ENCODE measurements at regions not wholly inside any gene's neighbourhood (a gene's known extent, or its start where the extent isn't known, plus 50 kb on each side); places are given as distances from the start of the nearest gene placed in this dataset.

DNA sequence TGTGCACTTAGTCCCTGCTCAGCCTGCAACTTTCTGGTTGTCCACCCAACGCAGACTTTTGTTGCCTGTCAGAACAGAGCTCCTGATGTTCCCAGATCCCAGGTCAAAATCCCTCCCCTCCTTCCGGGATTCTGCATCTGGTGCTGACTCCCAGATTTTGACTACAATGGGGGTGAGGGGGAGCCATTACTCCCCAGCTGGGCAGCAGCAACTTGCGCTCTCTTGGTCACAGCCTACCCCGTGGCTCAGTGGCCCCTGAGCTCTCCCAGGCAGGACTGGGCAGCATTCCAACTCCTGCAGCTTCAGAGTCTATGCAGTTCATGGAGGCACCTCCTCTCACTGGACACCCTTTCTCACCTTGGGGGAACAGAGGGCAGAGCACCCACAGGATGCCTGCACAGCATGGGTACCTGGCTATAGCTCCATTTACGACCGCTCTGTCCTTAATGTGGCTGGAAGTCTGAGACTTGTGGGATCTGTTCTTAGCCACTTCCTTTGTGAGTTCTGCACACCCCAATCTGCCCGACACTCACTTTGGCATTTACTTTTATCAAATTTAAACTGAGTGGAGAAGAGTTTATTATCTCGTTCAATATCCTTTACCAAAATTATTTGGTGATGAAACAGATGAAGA lies 545.5 kb upstream of the MGMT start:
- no peak for DNase-seq

DNA sequence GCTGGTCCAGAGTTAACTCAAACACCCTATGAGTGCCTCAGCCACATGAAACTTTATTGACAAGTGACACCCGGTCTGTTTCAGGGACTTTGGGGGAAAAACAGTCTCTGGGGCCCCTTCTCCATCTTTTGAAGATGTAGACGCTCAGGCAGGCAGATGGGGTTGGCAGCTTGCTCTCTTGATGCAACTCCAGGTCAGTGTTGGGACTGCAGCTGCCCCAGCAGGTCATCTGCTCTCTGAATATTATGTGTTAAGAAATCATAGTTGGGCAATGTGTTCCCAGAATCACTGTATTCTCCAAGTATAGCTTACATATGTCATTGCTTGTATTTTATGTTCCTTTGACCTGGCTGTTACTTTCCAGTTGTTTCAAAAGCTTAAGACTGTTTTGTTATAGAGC lies 544.9 kb upstream of the MGMT start:
- no peak for DNase-seq

DNA sequence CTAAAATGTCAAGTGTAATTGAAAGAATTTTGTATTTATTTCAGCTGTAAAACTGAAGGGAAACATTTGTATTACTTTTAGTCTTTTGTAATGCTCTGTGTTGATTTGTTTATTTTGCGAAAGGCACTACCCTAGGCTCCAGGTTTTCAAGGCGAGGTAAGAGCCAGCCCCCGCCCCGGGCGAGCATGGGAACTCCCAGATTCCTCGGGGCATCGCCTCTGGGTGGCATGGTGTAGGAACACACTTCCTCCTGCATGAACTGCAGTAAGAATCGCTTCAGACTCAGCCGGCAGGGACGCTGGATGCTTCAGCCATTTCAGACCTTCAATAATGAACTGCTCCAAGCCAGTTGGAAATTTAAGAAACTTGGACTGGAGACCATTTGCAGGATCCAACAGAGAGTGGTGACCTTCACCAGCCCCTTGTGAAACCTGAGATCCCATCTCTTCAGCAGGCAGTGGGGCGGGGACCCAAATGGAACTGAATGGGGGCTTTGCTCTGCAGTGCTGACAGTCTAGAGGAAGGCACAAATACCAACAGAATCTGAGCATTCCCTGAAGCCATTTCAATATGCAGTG lies 544.3 kb upstream of the MGMT start:
- no peak for DNase-seq

DNA sequence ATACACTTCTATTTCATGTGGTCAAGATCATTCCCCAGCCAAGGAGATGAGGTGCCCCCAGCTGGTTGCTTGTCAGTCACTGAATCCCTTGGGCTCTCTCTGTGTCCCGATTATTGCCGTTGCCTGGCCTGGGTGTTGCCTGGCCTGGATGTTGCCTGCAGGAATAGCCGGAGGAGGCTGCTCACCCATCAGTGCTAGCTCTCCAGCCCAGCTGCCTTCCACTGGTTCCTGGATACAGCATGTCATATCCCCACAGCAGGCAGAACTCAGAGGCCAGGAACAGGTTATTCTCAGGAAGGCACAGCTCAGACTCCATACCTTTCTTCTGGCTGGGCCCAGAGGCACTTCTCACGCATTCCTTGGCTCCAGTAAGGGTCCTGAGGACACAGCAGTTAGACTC lies 542.1 kb upstream of the MGMT start:
- DNase-seq, result no peak

DNA sequence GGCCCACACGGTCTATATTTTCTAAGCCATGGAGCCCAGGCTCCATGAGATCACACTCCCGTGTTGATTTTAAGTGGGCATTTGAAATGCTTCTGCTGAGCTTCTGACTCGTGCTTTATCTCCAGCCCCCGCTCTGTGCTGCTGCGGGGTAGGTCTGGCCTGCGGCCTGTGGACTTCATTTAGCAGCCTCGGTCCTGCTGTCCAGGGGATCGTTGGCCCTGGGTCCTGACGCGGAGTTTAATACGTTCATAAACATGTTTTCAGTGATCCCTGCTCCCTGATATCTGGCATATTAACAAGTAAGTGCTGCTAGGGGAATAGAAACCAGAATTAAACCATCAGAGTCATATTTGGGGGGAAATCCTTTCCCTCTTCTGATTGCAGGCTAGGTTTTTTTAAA lies 540.3 kb upstream of the MGMT start:
- DNase-seq, result no peak

DNA sequence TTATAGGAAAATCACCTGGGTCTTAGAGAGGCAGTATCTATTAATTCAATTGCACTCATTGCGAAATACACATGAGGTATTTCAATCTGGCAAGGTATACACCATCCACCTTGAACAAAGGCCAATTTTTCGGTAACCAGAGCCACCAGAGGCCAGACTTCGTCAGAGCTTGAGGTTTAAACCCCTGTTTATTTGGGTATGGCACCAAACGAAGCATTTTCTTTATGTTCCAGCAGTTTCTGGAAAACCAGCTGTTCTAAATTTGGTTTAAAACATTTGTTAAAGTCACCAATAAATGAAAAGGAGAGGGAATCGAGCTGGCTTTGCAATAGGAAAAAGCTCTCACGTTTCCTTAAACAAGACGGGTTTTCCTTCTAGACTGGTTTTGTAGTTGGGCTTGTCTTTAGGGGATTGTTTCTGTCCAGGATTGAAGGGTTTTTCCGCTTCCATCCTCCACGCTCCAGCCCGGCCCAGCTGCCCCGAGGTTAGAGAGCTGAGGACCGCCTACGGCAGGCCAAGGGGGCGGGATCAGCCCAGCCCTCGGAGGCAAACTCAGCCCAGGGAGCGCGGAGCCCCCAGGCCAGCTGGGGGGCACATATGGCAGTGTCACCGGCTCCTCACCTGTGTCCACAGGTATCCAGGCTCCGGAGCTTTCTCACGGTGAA lies 539.4 kb upstream of the MGMT start:
- DNase-seq, result no peak

DNA sequence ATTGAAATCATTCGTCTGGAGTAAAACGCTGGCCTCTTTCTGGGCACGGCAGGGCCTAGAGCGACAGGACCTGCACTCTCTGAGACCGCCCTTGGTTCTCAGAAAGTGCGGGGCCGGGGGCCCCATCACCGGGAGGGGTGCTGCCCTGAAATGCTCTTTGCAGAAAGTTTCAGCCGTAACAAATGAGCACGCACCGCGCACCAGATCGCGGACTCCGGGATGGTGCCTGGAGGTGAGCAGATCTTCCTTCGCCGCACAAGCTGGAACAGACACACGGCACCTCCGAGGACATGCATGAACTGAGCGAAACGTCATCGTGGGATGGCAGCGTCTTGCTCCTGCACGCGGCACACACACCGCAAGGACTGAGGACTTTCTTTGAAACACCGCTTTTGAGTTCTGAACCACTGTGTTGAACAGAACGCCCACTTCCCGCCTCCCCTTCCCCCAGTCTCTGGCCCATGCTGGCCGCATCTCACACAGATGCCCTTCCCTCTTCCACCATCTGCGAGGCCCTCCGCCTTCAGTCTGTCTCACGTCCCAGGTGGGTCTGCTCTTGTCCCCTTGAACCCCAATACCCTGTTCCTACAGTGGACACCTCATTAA lies 538.7 kb upstream of the MGMT start:
- DNase-seq, result no peak

DNA sequence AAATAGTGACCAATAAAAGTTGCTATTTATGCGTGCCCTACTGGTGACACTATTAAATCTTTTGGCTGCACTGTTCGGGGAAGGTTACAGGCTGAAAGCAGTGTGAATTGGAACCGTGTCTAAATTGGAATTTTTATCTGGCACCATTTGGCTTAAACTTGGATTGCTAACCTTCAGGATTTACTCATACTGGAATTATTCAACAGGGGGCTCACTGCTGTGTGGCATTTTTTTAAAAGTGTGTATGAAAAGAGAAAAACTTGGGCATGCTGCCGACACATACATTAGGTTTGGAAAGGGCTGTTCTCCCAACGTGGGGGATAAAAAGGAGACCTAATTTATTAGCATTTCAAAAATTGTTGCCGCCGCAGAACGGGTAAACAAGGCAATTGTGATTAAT lies 537.9 kb upstream of the MGMT start:
- no peak for DNase-seq

DNA sequence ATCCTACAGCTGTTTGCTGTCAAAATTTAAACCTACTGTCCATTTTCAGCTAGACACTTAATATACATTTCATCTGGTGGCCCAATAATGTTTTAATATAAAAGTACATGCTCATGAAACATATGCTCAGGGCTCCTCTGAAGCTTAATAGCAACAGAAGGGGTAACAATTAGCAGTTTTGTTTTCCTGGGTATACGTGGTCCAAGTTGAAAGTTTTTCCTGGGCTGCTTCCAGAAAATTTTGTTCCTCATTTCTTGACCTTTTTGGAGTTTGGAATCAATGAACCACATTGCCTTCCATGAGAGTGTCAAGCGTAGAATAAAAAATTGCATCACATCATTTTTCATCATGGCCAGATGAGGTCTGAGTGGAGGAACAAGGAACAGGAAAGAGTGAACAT lies 537.3 kb upstream of the MGMT start:
- no peak for DNase-seq

DNA sequence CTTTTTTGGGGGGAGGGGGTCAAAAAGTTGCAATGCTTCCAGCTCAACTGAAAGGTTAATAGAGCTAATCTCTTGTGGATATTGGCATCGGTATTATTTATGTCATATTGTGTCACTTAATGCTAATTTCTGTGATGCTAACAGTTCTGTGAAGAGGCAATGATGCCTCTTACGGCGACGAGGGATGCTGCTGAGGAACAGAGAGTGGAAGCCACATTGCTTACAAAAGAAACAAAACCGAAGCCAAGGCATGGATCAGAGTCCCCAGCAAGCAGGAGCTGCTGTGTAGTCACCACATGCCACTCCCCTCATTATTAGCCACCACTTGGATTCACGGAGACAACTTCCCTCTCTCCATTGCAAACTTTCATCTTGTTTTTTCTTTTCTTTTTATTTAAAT lies 536.5 kb upstream of the MGMT start:
- DNase-seq, result no peak

DNA sequence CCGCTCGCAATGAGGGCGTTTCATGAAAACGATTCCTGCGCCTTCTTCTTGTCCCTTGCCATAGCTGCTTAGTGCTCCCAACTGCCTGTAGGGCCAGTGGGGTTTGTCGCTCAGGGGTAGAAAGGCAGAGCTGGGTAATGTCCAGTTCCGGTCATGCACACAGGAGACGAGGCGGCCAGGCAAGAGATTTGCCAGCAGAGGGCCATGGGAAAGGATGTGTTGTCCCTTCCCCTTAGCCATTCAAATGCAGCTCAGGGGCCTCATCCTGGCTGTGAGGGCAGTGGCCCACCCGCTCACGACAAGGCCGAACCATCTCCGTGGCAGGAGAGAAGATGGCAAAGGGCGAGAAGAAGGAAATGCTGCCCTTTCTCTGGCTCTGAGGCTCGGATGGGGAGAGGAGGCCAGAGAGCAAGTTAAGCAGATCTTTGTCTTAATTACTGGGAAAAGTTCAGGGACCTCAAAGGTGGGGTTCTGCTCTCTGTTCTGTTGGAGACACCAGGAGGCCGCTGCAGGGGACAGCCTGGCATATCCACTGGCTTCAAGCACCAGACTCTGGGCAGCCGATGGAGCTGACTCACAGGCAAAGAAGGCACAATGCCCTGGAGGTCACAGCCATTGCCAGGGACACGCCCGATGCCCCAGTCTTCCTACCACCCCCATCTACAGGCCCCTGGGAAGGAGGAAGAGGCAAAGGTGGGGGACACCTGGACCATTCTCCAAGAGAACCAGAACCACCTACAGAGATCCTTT lies 534.8 kb upstream of the MGMT start:
- DNase-seq, result no peak

DNA sequence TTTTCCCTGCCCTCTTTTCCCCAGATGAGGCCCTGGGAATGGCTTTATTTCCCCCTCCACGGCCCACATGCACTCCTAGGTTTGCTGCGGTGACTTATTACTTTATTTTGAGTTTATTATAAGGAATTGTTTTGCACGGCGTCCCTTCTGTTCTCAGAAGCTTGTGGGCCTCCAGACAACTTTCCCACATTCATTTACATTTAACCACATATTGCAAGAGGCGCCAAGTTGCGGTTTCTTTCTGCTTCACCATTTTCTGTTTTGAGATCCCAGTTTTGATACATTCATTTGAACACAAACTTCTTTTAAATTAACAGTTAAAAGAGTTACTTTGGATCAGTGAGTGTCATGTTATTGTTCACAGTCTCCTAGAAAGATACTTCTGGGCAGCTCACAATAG lies 532.5 kb upstream of the MGMT start:
- DNase-seq, result no peak

DNA sequence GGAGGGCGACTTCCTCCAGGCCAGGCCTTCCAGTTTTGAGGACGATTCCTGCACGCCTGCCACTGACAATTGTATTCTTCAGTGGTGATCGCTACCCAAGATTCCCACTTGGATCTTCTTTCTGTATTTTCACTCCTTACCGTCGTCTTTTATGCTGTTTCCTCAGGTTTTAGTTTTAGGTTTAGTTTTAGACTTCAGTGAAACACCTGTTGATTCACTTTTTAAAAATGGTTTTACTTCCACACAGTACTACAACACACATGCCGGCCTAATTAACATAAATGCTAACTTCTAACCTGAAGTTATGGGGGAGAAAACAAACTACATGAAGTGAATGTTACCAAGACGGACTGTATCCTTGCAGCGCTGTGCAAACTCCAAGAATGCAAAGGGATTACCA lies 530.6 kb upstream of the MGMT start:
- no peak for DNase-seq

DNA sequence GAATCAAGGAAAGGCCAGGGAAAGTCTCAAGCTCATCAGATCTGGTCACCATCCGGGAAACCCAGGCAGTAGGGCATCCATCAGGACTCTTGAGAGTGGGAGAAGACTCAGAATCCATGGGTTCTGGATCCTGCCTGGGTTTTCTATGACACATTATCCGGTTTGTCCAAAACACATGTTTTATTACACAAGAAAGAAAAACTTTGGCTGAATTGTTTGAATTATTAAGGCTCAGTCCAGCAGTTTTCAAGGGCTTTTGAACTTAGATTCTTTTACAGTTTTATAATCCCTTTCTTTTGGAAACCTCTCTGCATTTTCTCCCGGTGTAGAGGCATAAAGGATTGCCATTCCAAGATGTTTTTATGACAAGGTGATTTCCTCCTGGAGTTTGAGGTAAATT lies 528.5 kb upstream of the MGMT start:
- DNase-seq, result no peak

DNA sequence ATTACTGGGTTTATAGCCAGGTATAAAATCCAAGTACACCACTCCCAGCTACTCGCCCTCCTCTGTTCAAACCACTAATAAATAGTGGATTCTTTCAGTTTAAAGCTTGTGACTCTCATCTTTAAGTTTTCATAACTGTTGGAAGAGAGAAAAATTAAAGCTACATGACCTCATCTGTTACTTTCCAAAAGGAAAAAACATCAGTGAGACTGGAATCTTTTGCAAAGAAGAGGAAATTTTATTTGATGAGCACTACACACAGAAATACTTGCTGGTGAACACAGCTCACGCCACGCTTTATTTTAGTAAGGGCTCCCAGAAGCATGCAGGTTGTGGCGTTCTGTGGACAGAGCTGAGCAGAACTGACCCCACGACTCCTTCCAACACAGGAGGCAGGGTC lies 527.0 kb upstream of the MGMT start:
- no peak for DNase-seq

DNA sequence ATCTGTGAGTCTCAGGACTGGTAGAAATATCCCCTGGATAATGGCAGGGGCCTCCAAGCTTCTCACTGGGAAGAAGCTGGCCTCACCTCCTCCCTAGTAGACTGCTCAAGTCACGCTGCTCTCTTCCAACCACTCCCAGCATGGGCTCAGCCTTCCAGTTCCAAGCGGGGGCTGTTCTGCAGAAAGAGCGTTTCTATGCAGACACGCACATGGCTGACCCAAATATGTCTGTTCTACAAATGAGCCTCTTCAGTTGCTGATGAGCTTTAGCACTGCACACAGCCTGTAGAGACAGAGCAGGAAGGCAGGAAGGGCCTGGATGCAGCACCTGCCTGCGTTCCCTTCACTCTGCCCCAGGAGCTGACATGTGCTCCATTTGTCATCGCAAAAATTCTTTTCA lies 523.9 kb upstream of the MGMT start:
- DNase-seq, result no peak

DNA sequence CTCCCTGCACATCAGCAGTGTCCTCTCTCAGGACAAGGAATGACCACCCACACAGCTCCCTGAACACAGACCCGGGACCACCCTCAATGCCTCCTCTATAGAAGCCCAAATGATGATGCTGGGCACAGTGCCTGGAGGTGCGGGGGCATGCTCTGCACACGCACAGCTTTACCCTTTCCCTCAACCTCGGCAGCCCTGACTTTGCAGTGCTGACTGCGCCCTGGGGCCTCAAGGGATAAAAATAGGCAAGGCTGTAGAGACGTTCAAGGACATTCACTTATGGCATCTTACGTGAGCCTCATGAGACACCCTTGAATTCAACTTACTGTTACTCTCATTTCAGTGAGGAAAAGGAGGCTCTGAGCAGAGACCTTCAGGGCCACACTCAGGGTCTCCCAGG lies 521.6 kb upstream of the MGMT start:
- no peak for DNase-seq

DNA sequence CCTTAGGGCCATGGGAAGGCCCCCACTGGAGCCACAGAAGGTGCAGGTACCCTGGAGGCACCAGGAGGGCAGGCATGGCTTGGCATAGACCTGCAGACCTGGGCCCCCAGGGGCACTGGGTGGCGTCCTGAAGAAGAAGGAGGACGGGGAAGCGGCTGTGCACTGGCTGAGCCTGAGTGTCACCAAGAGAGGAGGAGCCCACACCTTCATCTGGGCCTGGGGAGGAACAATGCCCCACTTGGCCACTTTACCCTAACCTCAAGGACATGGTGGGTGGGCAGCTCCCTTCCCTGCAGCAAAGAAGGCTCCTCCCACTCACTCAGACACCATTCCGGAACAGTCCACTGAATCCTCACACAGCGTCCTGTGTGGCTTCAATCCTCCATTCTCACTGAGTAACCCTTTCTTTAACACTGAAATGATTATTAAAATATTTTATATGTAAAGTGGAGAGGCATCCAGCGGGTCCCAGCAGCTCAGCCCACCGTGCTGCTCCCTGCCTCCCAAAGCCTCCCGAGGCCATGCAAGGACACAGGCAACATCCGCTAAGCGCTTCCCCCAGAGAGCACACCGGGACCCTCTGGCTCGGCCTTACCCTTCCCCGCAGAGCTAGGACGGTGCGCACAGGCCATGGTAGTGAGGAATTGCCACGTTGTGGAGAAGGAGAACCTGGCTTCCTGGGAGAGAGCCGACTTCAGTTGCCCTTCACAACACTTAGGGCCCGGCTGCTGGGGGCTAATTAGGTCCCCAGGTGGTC lies 516.7 kb upstream of the MGMT start:
- DNase-seq, result no peak

DNA sequence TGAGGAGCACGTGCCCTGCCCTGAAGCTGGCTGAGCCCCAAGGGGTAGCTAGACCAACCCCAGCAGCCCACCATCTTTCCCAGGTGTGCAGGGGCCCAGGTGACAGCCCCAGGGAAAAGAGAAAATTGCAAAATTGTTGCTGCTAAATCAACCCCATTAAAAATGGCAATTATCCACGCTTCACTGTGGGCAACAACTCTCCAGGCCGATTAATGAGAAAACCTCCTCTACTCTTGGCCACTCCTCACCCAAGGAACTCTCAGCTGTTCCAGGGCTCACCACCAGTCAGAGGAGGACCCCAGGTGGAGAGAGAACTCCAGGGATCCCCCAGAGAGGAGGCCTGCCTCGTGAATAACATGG lies 516.1 kb upstream of the MGMT start:
- DNase-seq, result no peak

DNA sequence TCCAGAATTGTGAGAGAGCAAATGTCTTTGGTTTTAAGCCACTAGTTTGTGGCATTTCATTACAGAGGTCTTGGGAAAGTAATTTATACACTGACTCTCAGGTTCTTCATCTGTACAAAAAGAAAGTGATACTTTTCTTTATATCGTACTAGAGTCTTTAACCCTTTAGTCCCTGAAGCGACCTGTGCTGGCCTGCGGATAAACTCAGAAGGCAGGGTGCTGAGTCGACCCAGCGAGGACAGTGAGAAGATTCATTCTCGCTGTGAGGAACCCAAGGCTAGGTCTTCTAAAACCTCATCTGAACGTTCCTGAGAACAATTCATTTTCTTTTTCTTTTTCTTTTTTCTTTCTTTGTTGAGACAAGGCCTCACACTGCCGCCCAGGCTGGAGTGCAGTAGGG lies 514.2 kb upstream of the MGMT start:
- no peak for DNase-seq

DNA sequence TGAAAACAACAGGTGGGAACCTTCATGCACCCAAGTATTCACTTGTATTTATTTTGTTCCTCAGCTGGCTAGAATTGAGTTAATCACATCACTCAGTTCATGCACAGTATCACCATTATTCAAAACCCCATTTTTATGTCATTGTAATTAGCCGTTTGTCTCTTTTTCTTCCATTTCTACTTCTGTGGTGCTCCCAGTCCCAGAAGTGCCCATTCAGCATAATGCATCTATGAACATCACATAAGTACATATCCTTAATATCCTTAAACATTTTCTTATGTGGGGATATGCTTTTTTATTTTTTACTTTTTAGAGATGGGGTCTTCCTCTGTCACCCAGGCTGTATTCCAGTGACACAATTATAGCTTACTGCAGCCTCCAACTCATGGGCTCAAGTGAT lies 510.9 kb upstream of the MGMT start:
- no peak for DNase-seq

DNA sequence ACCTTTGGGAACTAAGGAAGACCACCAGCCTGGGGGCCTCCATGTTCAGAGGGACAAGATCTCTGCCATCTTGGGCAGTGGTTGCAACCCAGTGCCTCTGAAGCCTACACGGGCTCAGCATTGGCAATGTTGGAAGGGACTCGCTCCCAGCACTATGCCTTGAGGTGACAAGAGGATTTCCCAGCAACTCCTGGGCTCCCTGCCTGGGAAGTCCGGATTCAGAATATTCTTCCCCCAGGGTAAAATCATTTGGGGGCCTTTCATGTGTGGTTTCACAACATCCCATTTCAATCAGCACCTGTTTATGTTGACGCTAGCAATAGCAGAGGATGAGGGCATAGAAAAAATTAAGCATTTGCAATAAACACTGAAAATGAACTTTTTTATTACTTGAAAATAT lies 509.8 kb upstream of the MGMT start:
- DNase-seq, result no peak

All from GOT3 (cell line).